ENCODE measurements at regions not wholly inside any gene's neighbourhood (a gene's known extent, or its start where the extent isn't known, plus 50 kb on each side); places are given as distances from the start of the nearest gene placed in this dataset.

- Histone ChIP-seq H2BK120ac (ENCODE audit: low read depth, low read length) (peak overlapping the region; percentile 77), H2BK5ac (ENCODE audit: low read depth, low read length, poor library complexity, severe bottlenecking) (peak overlapping the region; percentile 61), H2BK20ac (ENCODE audit: low read depth, low read length) (peak overlapping the region; percentile 51), H4K20me1 (ENCODE audit: insufficient read depth, low read length) (no peaks in the 10 kb centered on the region), H3K27ac (ENCODE audit: insufficient read depth, low read length) (no peak overlapping the region), H2AK5ac (ENCODE audit: low read depth, low read length) (peak overlapping the region; percentile 67), H3K79me1 (ENCODE audit: low read depth in 1 of 2, low read length in 2 of 2) (0 out of 4 replicates have a peak, but pooled peaks cover 0 to 4% of the 10 kb centered on the region in 2 experiments), H3K9me3 (ENCODE audit: control insufficient read depth, insufficient read depth, low read length) (no peaks in the 10 kb centered on the region), H3K18ac (ENCODE audit: low read depth, low read length) (no peak overlapping the region; the same call in 1 of the 2 replicates), H4K91ac (ENCODE audit: insufficient read depth, low read depth, low read length) (peak overlapping the region; percentile 64; the same call in 1 of the 2 replicates), H4K5ac (ENCODE audit: low read depth, low read length) (no peak overlapping the region; the same call in 1 of the 2 replicates), H2AFZ (replicated peaks; ENCODE audit: low read length, poor library complexity) (peak overlapping the region; percentile 29), H3K14ac (replicated peaks; ENCODE audit: low read depth, low read length) (peak overlapping the region; percentile 20; the same call in 1 of the 2 replicates), H3K27me3 (ENCODE audit: control insufficient read depth, insufficient read depth, low read length) (no peaks in the 10 kb centered on the region), H3K56ac (ENCODE audit: extremely low read depth, insufficient read depth, low read length) (0 out of 2 replicates have a peak overlapping the region, but pooled peaks have one; percentile 32), H3K4me3 (ENCODE audit: insufficient read depth, low read depth, low read length) (no peak overlapping the region), H2AK9ac (replicated peaks; ENCODE audit: low read depth, low read length, poor library complexity) (peak overlapping the region; percentile 20), H4K8ac (ENCODE audit: low read depth in 2 of 2, low read length in 2 of 2) (peak overlapping the region in 1 of 2 experiments; percentile 46; a peak in 1 of 4 replicates), H3K23ac (ENCODE audit: low read depth, low read length) (peak overlapping the region; percentile 39; the same call in 1 of the 2 replicates), H3K4ac (ENCODE audit: low read depth, low read length) (peak overlapping the region; percentile 42), H3K9me1 (ENCODE audit: insufficient read depth, low read length) (peaks cover 11% of the 10 kb centered on the region), H3K9ac (ENCODE audit: low read depth, low read length) (no peak overlapping the region), H3K4me2 (ENCODE audit: low read depth, low read length) (no peak overlapping the region), H3K4me1 (ENCODE audit: control insufficient read depth, insufficient read depth, low read length) (peaks cover 10% of the 10 kb centered on the region), H2BK15ac (ENCODE audit: low read depth, low read length) (0 out of 3 replicates have a peak overlapping the region, but pooled peaks have one; percentile 24), H3K36me3 (ENCODE audit: control insufficient read depth, insufficient read depth, low read length) (no peaks in the 10 kb centered on the region)
- intact Hi-C loops (cut with micrococcal nuclease), result no loop called here
- in situ Hi-C loops (cut with MboI; ENCODE audit: low sequenced_read_pairs), result no loop called here
- no peak for DNase-seq
- ChIA-PET POLR2A (ENCODE audit: unreplicated experiment) (no interaction called here), CTCF (no interaction called here)
- no TSS peak for BruUV-seq (replicated peaks)
- WGBS, 2 experiments (ENCODE audit: extremely low coverage in 2 of 2, insufficient read length in 1 of 2), result no CpG with 5 or more reads among the region's 1 CpG
- no peak; the same call in 1 of the 2 replicates for ATAC-seq (ENCODE audit: low read depth)
- dilution Hi-C loops (cut with HindIII; ENCODE audit: low sequenced_read_pairs, unreplicated experiment), result no loop called here
- no peak for TF ChIP-seq CEBPB (IDR thresholded peaks at IDR 0.05; ENCODE audit: low read depth, low read length)
- TF ChIP-seq MXI1 (IDR thresholded peaks at IDR 0.05; ENCODE audit: borderline replicate concordance, low read depth, low read length), result no peak
- TF ChIP-seq BHLHE40 (IDR thresholded peaks at IDR 0.05; ENCODE audit: low read depth, low read length), result no peak
- TF ChIP-seq USF2 (IDR thresholded peaks at IDR 0.05; ENCODE audit: low read depth, low read length), result no peak
- TF ChIP-seq, protein P1, sequence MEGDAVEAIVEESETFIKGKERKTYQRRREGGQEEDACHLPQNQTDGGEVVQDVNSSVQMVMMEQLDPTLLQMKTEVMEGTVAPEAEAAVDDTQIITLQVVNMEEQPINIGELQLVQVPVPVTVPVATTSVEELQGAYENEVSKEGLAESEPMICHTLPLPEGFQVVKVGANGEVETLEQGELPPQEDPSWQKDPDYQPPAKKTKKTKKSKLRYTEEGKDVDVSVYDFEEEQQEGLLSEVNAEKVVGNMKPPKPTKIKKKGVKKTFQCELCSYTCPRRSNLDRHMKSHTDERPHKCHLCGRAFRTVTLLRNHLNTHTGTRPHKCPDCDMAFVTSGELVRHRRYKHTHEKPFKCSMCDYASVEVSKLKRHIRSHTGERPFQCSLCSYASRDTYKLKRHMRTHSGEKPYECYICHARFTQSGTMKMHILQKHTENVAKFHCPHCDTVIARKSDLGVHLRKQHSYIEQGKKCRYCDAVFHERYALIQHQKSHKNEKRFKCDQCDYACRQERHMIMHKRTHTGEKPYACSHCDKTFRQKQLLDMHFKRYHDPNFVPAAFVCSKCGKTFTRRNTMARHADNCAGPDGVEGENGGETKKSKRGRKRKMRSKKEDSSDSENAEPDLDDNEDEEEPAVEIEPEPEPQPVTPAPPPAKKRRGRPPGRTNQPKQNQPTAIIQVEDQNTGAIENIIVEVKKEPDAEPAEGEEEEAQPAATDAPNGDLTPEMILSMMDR (conservative IDR thresholded peaks at IDR 0.05; ENCODE audit: low read depth, low read length), result no peak
- TF ChIP-seq CHD1 (IDR thresholded peaks at IDR 0.05; ENCODE audit: low read depth, low read length), result no peak
- no peak for TF ChIP-seq FOS (IDR thresholded peaks at IDR 0.05; ENCODE audit: low read depth, low read length)
- no peak for TF ChIP-seq MAZ (IDR thresholded peaks at IDR 0.05; ENCODE audit: borderline replicate concordance, low read depth, low read length)
- TF ChIP-seq RAD21 (IDR thresholded peaks at IDR 0.05; ENCODE audit: low read length), result no peak
- TF ChIP-seq MAFK (IDR thresholded peaks at IDR 0.05; ENCODE audit: low read depth, low read length), result no peak
- no peak for TF ChIP-seq NFE2L2 (IDR thresholded peaks at IDR 0.05; ENCODE audit: low read depth, low read length)
- no peak for TF ChIP-seq RCOR1 (IDR thresholded peaks at IDR 0.05; ENCODE audit: insufficient replicate concordance, low read length)
- TF ChIP-seq ELK1 (IDR thresholded peaks at IDR 0.05; ENCODE audit: borderline replicate concordance, low read depth, low read length), result no peak
- no peak for TF ChIP-seq POLR2A (IDR thresholded peaks at IDR 0.05; ENCODE audit: low read depth, low read length)
- TF ChIP-seq RFX5 (IDR thresholded peaks at IDR 0.05; ENCODE audit: low read depth, low read length), result no peak
Observed at GRCh38 chr6:21801446-21802174, 208.1 kb downstream of the SOX4 start.
